Heart right ventricle (tissue), 16 donors: ENCODE measurements at regions not wholly inside any gene's neighbourhood (a gene's known extent, or its start where the extent isn't known, plus 50 kb on each side); places are given as distances from the start of the nearest gene placed in this dataset.

Experiments used
- ATAC-seq, 8 donors: fragments of 200-7000 bp; cut with Tn5 transposase; one replicate each; pipeline ENCODE4 v1.9.1; 2020; ENCODE audit warnings: mild to moderate bottlenecking in 8 of 8, moderate library complexity in 8 of 8, moderate number of reproducible peaks in 1 of 8
- DNase-seq, 2 donors: peaks; one replicate each; pipeline ENCODE4 v3.0.0-alpha.2; 2020
- H3K27ac ChIP-seq, 10 donors: fragments of 200-600 bp; sonication (generic) in 2 of 10; one replicate each; pipeline versions ENCODE4 v1.5.0 to v1.8.0; 2020 to 2022; ENCODE audit warnings: mild to moderate bottlenecking in 3 of 10
- H3K27me3 ChIP-seq, 7 donors: fragments of 200-600 bp; one replicate each; pipeline ENCODE4 v1.8.0; 2021 to 2022; ENCODE audit warnings: mild to moderate bottlenecking in 2 of 7
- H3K36me3 ChIP-seq, 9 donors: fragments of 200-600 bp; sonication (generic) in 1 of 9; one replicate each; pipeline versions ENCODE4 v1.5.0 to v1.8.0; 2020 to 2022; ENCODE audit warnings: mild to moderate bottlenecking in 2 of 9
- H3K4me1 ChIP-seq, 9 donors: fragments of 200-600 bp; sonication (generic) in 1 of 9; one replicate each; pipeline versions ENCODE4 v1.5.0 to v1.8.0; 2020 to 2022; ENCODE audit warnings: mild to moderate bottlenecking in 4 of 9
- H3K4me3 ChIP-seq, 10 donors: fragments of 200-600 bp; sonication (generic) in 2 of 10; one replicate each; pipeline versions ENCODE4 v1.5.0 to v1.8.0; 2020 to 2022; ENCODE audit warnings: mild to moderate bottlenecking in 7 of 10, moderate library complexity in 2 of 10
- H3K9me3 ChIP-seq, 11 donors: fragments of 200-600 bp in 10 of 11; sonication (generic) in 2 of 11; one replicate each; pipeline versions ENCODE4 v1.5.0 to v1.8.0; 2013 to 2022; ENCODE audit warnings: mild to moderate bottlenecking in 2 of 11, control low read depth in 1 of 11, moderate library complexity in 1 of 11
- CTCF ChIP-seq, 9 donors: fragments of 200-600 bp; sonication (generic) in 2 of 9; IDR thresholded peaks; one replicate each; pipeline versions ENCODE4 v1.5.0 to v1.8.0; 2021 to 2022; ENCODE audit warnings: antibody characterized with exemption in 9 of 9, mild to moderate bottlenecking in 5 of 9, moderate library complexity in 1 of 9
- WGBS, 2 donors: extraction: QIAGEN DNeasy Blood & Tissue Kit; methylation state at CpG; one replicate each; pipeline ENCODE4 v1.1.7; 2013; ENCODE audit warnings: inconsistent platforms in 1 of 2; 5-methylcytosine and 5-hydroxymethylcytosine counted together
- intact Hi-C, 10 donors: fragments of 100-400 bp; cut with DNase I; formaldehyde crosslinking; loops; one replicate each; pipeline versions ENCODE4 v1.11.1 to v1.14.2; 2022
- donor health status: Arrhythmogenic right ventricular cardiomyopathy.
- donor health status: ischemic (EF 13 %, LVEDD 7.1; RV severe dilation, severe dysfunction).
- donor health status: healthy with polysubstance abuse.
- donor health status: DM: no; HTN: yes; CAD: no.
- donor health status: DM: no; HTN: no; CAD: no.
- donor health status: ischemic (EF 25% LVEDD 6.9; RV normal size, moderate dysfunction).
- donor health status: ischemic (EF 25% LVEDD 5.7; RV mildly dilated, moderate dysfunction).
- donor health status: healthy.
- donor health status: DM: yes; HTN: yes; CAD: no.
- donor health status: Ischemic cardiomyopathy.
- donor health status: ischemic (EF 35%, LVEDD 5.7; RV mildly dilated, moderate dysfunction).
- donor health status: nonischemic (EF 11% LVEDD 7.7; RV severe dilation, severe dysfunction).
- donor health status: DM: yes; HTN: yes; CAD: no.
- donor health status: PGD.
- donor health status: ischemic (EF 29% LVEDD 5.4; RV normal size, mild dysfunction).
- donor health status: nonischemic (EF 23%, LVEDD 6.1; RV moderate dilation, normal function).

GRCh38 chr15:35736150-35736549 lies 190.2 kb upstream of the DPH6 start:
- Histone ChIP-seq H3K9me3 (peaks cover 0 to 6% (median 0%) of the 10 kb centered on the region in 11 donors), H3K4me1 (no peaks in the 10 kb centered on the region), H3K27ac (no peak overlapping the region), H3K27me3 (no peaks in the 10 kb centered on the region), H3K36me3 (no peaks in the 10 kb centered on the region), H3K4me3 (no peak overlapping the region)
- DNase-seq (no peak), ATAC-seq (no peak)
- TF ChIP-seq CTCF (IDR thresholded peaks at IDR 0.05), result no peak
- WGBS, 2 donors, result 77% methylated on average over 2 of the region's 2 CpGs
- intact Hi-C loops, result no loop called here

- H3K36me3 ChIP-seq, result no peaks in the 10 kb centered on the region
- no peak for TF ChIP-seq CTCF (IDR thresholded peaks at IDR 0.05)
- peaks cover 0 to 6% (median 0%) of the 10 kb centered on the region in 11 donors for H3K9me3 ChIP-seq
- intact Hi-C loops, result no loop called here
- DNase-seq, result no peak
- H3K27ac ChIP-seq, result no peak overlapping the region
- WGBS, 2 donors, result 95 to 99% methylated on average over 2 of the region's 2 CpGs
- H3K4me3 ChIP-seq, result no peak overlapping the region
- no peaks in the 10 kb centered on the region for H3K4me1 ChIP-seq
- no peak for ATAC-seq
- no peaks in the 10 kb centered on the region for H3K27me3 ChIP-seq
Observed at GRCh38 chr15:35737441-35737840, 191.5 kb upstream of the DPH6 start.

GRCh38 chr15:35738370-35738769 lies 192.4 kb upstream of the DPH6 start:
- no peak overlapping the region for H3K27ac ChIP-seq
- H3K36me3 ChIP-seq, result no peaks in the 10 kb centered on the region
- H3K4me1 ChIP-seq, result no peaks in the 10 kb centered on the region
- no peaks in the 10 kb centered on the region for H3K27me3 ChIP-seq
- H3K9me3 ChIP-seq, result peaks cover 0 to 6% (median 0%) of the 10 kb centered on the region in 11 donors
- intact Hi-C loops, result no loop called here
- TF ChIP-seq CTCF (IDR thresholded peaks at IDR 0.05), result no peak
- DNase-seq (no peak), ATAC-seq (no peak)
- WGBS, 2 donors, result 94% methylated on average over 3 of the region's 3 CpGs
- H3K4me3 ChIP-seq, result no peak overlapping the region

GRCh38 chr15:35740761-35741160 lies 194.8 kb upstream of the DPH6 start:
- Histone ChIP-seq H3K27me3 (no peaks in the 10 kb centered on the region), H3K4me3 (no peak overlapping the region), H3K27ac (no peak overlapping the region), H3K36me3 (no peaks in the 10 kb centered on the region), H3K9me3 (peaks cover 0 to 6% (median 0%) of the 10 kb centered on the region in 11 donors), H3K4me1 (no peaks in the 10 kb centered on the region)
- ATAC-seq (no peak), DNase-seq (no peak)
- TF ChIP-seq CTCF (IDR thresholded peaks at IDR 0.05), result no peak
- intact Hi-C loops, result no loop called here

GRCh38 chr15:35741395-35741794 lies 195.4 kb upstream of the DPH6 start:
- WGBS, 2 donors, result 24 to 28% methylated on average over 1 of the region's 1 CpG
- no peaks in the 10 kb centered on the region for H3K36me3 ChIP-seq
- DNase-seq (no peak), ATAC-seq (no peak)
- H3K4me3 ChIP-seq, result no peak overlapping the region
- H3K27me3 ChIP-seq, result no peaks in the 10 kb centered on the region
- no peaks in the 10 kb centered on the region for H3K4me1 ChIP-seq
- TF ChIP-seq CTCF (IDR thresholded peaks at IDR 0.05), result no peak
- H3K27ac ChIP-seq, result no peak overlapping the region
- intact Hi-C loops, result no loop called here
- peaks cover 0 to 6% (median 0%) of the 10 kb centered on the region in 11 donors for H3K9me3 ChIP-seq
